ENCODE measurements at regions not wholly inside any gene's neighbourhood (a gene's known extent, or its start where the extent isn't known, plus 50 kb on each side); places are given as distances from the start of the nearest gene placed in this dataset.

GRCh38 chr16:86353948-86354347 lies 156.4 kb upstream of the FOXF1 start:
- DNase-seq: no peak
- Mint-ChIP-seq H3K36me3 (ENCODE audit: low read depth) (no peaks in the 10 kb centered on the region), H3K4me1 (peaks cover 39% of the 10 kb centered on the region), H3K27me3 (ENCODE audit: low read depth, poor library complexity) (peaks cover 64% of the 10 kb centered on the region), H3K9me3 (peaks cover 15% of the 10 kb centered on the region), H3K4me3 (no peak overlapping the region), H3K27ac (no peak overlapping the region)
- no peak for TF ChIP-seq CTCF (IDR thresholded peaks at IDR 0.05)

- Mint-ChIP-seq H3K36me3 (ENCODE audit: low read depth) (no peaks in the 10 kb centered on the region), H3K4me1 (peaks cover 34% of the 10 kb centered on the region), H3K4me3 (no peak overlapping the region), H3K27me3 (ENCODE audit: low read depth, poor library complexity) (peaks cover 63% of the 10 kb centered on the region), H3K27ac (no peak overlapping the region), H3K9me3 (peaks cover 15% of the 10 kb centered on the region)
- no peak for TF ChIP-seq CTCF (IDR thresholded peaks at IDR 0.05)
- no peak for DNase-seq
Observed at GRCh38 chr16:86354641-86355513, 155.4 kb upstream of the FOXF1 start.

GRCh38 chr16:86355531-86355930 lies 154.8 kb upstream of the FOXF1 start:
- H3K9me3 Mint-ChIP-seq: peaks cover 15% of the 10 kb centered on the region
- H3K27ac Mint-ChIP-seq: no peak overlapping the region
- H3K36me3 Mint-ChIP-seq (ENCODE audit: low read depth): no peaks in the 10 kb centered on the region
- H3K27me3 Mint-ChIP-seq (ENCODE audit: low read depth, poor library complexity): peaks cover 62% of the 10 kb centered on the region
- H3K4me3 Mint-ChIP-seq: no peak overlapping the region
- H3K4me1 Mint-ChIP-seq: peaks cover 28% of the 10 kb centered on the region
- TF ChIP-seq CTCF (IDR thresholded peaks at IDR 0.05): no peak
- no peak for DNase-seq

- TF ChIP-seq CTCF (IDR thresholded peaks at IDR 0.05): no peak
- H3K9me3 Mint-ChIP-seq: peaks cover 15% of the 10 kb centered on the region
- no peaks in the 10 kb centered on the region for H3K36me3 Mint-ChIP-seq (ENCODE audit: low read depth)
- peaks cover 24% of the 10 kb centered on the region for H3K4me1 Mint-ChIP-seq
- peaks cover 59% of the 10 kb centered on the region for H3K27me3 Mint-ChIP-seq (ENCODE audit: low read depth, poor library complexity)
- no peak overlapping the region for H3K27ac Mint-ChIP-seq
- H3K4me3 Mint-ChIP-seq: no peak overlapping the region
- no peak for DNase-seq
Observed at GRCh38 chr16:86355951-86356350, 154.4 kb upstream of the FOXF1 start.

GRCh38 chr16:86356804-86357203 lies 153.5 kb upstream of the FOXF1 start:
- DNase-seq: no peak
- no peaks in the 10 kb centered on the region for H3K36me3 Mint-ChIP-seq (ENCODE audit: low read depth)
- H3K4me1 Mint-ChIP-seq: peaks cover 15% of the 10 kb centered on the region
- H3K9me3 Mint-ChIP-seq: peaks cover 15% of the 10 kb centered on the region
- H3K4me3 Mint-ChIP-seq: no peak overlapping the region
- H3K27ac Mint-ChIP-seq: no peak overlapping the region
- TF ChIP-seq CTCF (IDR thresholded peaks at IDR 0.05): no peak
- peaks cover 62% of the 10 kb centered on the region for H3K27me3 Mint-ChIP-seq (ENCODE audit: low read depth, poor library complexity)

GRCh38 chr16:86357303-86357702 lies 153.0 kb upstream of the FOXF1 start:
- TF ChIP-seq CTCF (IDR thresholded peaks at IDR 0.05): no peak
- Mint-ChIP-seq H3K4me3 (no peak overlapping the region), H3K27me3 (ENCODE audit: low read depth, poor library complexity) (peaks cover 63% of the 10 kb centered on the region), H3K36me3 (ENCODE audit: low read depth) (no peaks in the 10 kb centered on the region), H3K4me1 (peaks cover 14% of the 10 kb centered on the region), H3K27ac (no peak overlapping the region), H3K9me3 (peaks cover 15% of the 10 kb centered on the region)
- DNase-seq: no peak

All from nephron progenitor cell (in vitro differentiated cells).